WTC11 (cell line): ENCODE measurements at regions not wholly inside any gene's neighbourhood (a gene's known extent, or its start where the extent isn't known, plus 50 kb on each side); places are given as distances from the start of the nearest gene placed in this dataset.

Experiments
- ESRRA ChIP-seq: sonication (generic); formaldehyde crosslinking; IDR thresholded peaks from 2 replicates; pipeline ENCODE4 v1.8.1; 2022; ENCODE audit warnings: mild to moderate bottlenecking, missing genetic modification reagents, borderline replicate concordance
- FOXJ3 ChIP-seq: sonication (generic); formaldehyde crosslinking; IDR thresholded peaks from 2 replicates; pipeline ENCODE4 v1.9.0; 2021; ENCODE audit warnings: missing genetic modification reagents, mild to moderate bottlenecking, borderline replicate concordance
- FOXK1 ChIP-seq: sonication (generic); formaldehyde crosslinking; IDR thresholded peaks from 2 replicates; pipeline ENCODE4 v1.8.0; 2022; ENCODE audit warnings: mild to moderate bottlenecking, moderate library complexity, missing genetic modification reagents
- MAX ChIP-seq: sonication (generic); formaldehyde crosslinking; IDR thresholded peaks from 2 replicates; pipeline ENCODE4 v1.8.0; 2022; ENCODE audit warnings: mild to moderate bottlenecking, missing genetic modification reagents
- NFATC4 ChIP-seq: fragments of 250-450 bp; sonication (Bioruptor Pico); IDR thresholded peaks from 2 replicates; pipeline ENCODE4 v1.9.0; 2021; ENCODE audit warnings: mild to moderate bottlenecking
- NFE2L1 ChIP-seq: sonication (generic); formaldehyde crosslinking; IDR thresholded peaks from 2 replicates; pipeline ENCODE4 v1.8.1; 2023; ENCODE audit warnings: missing genetic modification reagents
- PREB ChIP-seq: sonication (generic); formaldehyde crosslinking; IDR thresholded peaks from 2 replicates; pipeline ENCODE4 v1.8.1; 2022; ENCODE audit warnings: mild to moderate bottlenecking, missing genetic modification reagents, moderate library complexity, borderline replicate concordance
- SP1 ChIP-seq: sonication (generic); formaldehyde crosslinking; conservative IDR thresholded peaks from 2 replicates; pipeline ENCODE4 v1.8.1; 2022; ENCODE audit warnings: missing genetic modification reagents
- TCF7 ChIP-seq: sonication (generic); formaldehyde crosslinking; IDR thresholded peaks from 2 replicates; pipeline ENCODE4 v1.8.0; 2022; ENCODE audit warnings: mild to moderate bottlenecking, low read depth, missing genetic modification reagents, moderate library complexity
- TP53 ChIP-seq: sonication (generic); formaldehyde crosslinking; IDR thresholded peaks from 2 replicates; pipeline ENCODE4 v1.8.1; 2023; ENCODE audit warnings: mild to moderate bottlenecking, missing genetic modification reagents
- ZNF263 ChIP-seq: sonication (generic); formaldehyde crosslinking; IDR thresholded peaks from 2 replicates; pipeline ENCODE4 v1.8.1; 2022; ENCODE audit warnings: low read depth, mild to moderate bottlenecking, moderate library complexity, missing genetic modification reagents
- ZNF317 ChIP-seq: sonication (generic); formaldehyde crosslinking; IDR thresholded peaks from 2 replicates; pipeline ENCODE4 v1.8.1; 2023; ENCODE audit warnings: low read depth, mild to moderate bottlenecking, moderate library complexity, missing genetic modification reagents, borderline replicate concordance
- TF ChIP-seq, protein P1 (sequence below): sonication (generic); formaldehyde crosslinking; IDR thresholded peaks from 2 replicates; pipeline ENCODE4 v1.8.0; 2022; ENCODE audit warnings: missing genetic modification reagents
- TF ChIP-seq, protein P2 (sequence below): fragments of 200-600 bp; IDR thresholded peaks from 2 replicates; pipeline ENCODE4 v1.8.0; 2022; ENCODE audit warnings: antibody characterized with exemption

DNA sequence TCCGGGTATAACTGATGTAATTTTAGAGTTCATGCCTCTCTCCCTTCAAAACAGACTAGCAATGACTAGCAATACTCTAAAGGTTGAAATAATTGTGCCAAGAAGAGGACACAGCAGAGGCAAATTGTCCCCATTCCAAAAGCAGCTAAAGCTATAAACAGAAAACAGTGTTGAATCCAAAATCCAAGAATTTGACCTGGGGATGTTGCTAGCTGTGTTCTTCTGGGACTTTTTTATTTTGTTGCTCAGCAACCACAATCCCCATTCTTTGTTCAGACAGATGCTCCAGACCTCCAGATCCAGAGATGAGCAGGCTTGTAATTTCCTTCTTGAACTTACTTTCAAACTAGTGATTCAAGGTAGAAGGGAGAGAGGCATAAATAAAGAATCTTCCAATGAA lies 191.5 kb downstream of the FOXB1 start:
- no peak for TF ChIP-seq TP53 (CRISPR knock-in tag)
- TF ChIP-seq ZNF317 (CRISPR knock-in tag) = no peak
- TF ChIP-seq SP1 (CRISPR knock-in tag) = no peak
- no peak for TF ChIP-seq NFE2L1 (CRISPR knock-in tag)
- no peak for TF ChIP-seq MAX
- no peak for TF ChIP-seq NFATC4 (CRISPR knock-in tag)
- TF ChIP-seq, protein P1, sequence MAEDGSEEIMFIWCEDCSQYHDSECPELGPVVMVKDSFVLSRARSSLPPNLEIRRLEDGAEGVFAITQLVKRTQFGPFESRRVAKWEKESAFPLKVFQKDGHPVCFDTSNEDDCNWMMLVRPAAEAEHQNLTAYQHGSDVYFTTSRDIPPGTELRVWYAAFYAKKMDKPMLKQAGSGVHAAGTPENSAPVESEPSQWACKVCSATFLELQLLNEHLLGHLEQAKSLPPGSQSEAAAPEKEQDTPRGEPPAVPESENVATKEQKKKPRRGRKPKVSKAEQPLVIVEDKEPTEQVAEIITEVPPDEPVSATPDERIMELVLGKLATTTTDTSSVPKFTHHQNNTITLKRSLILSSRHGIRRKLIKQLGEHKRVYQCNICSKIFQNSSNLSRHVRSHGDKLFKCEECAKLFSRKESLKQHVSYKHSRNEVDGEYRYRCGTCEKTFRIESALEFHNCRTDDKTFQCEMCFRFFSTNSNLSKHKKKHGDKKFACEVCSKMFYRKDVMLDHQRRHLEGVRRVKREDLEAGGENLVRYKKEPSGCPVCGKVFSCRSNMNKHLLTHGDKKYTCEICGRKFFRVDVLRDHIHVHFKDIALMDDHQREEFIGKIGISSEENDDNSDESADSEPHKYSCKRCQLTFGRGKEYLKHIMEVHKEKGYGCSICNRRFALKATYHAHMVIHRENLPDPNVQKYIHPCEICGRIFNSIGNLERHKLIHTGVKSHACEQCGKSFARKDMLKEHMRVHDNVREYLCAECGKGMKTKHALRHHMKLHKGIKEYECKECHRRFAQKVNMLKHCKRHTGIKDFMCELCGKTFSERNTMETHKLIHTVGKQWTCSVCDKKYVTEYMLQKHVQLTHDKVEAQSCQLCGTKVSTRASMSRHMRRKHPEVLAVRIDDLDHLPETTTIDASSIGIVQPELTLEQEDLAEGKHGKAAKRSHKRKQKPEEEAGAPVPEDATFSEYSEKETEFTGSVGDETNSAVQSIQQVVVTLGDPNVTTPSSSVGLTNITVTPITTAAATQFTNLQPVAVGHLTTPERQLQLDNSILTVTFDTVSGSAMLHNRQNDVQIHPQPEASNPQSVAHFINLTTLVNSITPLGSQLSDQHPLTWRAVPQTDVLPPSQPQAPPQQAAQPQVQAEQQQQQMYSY (CRISPR knock-in tag) = no peak
- TF ChIP-seq, protein P2, sequence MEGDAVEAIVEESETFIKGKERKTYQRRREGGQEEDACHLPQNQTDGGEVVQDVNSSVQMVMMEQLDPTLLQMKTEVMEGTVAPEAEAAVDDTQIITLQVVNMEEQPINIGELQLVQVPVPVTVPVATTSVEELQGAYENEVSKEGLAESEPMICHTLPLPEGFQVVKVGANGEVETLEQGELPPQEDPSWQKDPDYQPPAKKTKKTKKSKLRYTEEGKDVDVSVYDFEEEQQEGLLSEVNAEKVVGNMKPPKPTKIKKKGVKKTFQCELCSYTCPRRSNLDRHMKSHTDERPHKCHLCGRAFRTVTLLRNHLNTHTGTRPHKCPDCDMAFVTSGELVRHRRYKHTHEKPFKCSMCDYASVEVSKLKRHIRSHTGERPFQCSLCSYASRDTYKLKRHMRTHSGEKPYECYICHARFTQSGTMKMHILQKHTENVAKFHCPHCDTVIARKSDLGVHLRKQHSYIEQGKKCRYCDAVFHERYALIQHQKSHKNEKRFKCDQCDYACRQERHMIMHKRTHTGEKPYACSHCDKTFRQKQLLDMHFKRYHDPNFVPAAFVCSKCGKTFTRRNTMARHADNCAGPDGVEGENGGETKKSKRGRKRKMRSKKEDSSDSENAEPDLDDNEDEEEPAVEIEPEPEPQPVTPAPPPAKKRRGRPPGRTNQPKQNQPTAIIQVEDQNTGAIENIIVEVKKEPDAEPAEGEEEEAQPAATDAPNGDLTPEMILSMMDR = no peak
- no peak for TF ChIP-seq ZNF263
- no peak for TF ChIP-seq TCF7
- TF ChIP-seq PREB (CRISPR knock-in tag) = no peak
- TF ChIP-seq ESRRA (CRISPR knock-in tag) = no peak
- TF ChIP-seq FOXJ3 (CRISPR knock-in tag) = no peak
- no peak for TF ChIP-seq FOXK1 (CRISPR knock-in tag)
